Keratinocyte (primary cell): ENCODE measurements at regions not wholly inside any gene's neighbourhood (a gene's known extent, or its start where the extent isn't known, plus 50 kb on each side); places are given as distances from the start of the nearest gene placed in this dataset.

Experiments used
- DNase-seq: peaks from one replicate; pipeline ENCODE4 v3.0.0-alpha.2; 2011; ENCODE audit warnings: low read depth, missing footprints, low spot score
- FAIRE-seq: peaks from 2 replicates; lab custom pipeline; 2011; peaks lifted over from hg19 to GRCh38; lab: Jason Lieb, UNC
- H2AFZ ChIP-seq: 2 replicates; pipeline ENCODE4 v1.6.0; 2012; ENCODE audit warnings: low read length, control low read depth, inconsistent platforms; ENCODE audit not compliant: control insufficient read depth
- H3K27ac ChIP-seq: 2 replicates; pipeline ENCODE4 v1.5.1; 2011; ENCODE audit warnings: low read length; ENCODE audit not compliant: control insufficient read depth, insufficient read depth
- H3K27me3 ChIP-seq: 3 replicates; pipeline ENCODE4 v1.6.0; 2011; ENCODE audit warnings: low read length; ENCODE audit not compliant: control insufficient read depth, insufficient read depth; ENCODE audit errors: extremely low read depth
- H3K36me3 ChIP-seq, 2 experiments: 2 replicates in 1 of 2; 3 replicates in 1 of 2; pipeline ENCODE4 v1.5.1; 2011; ENCODE audit warnings: low read length in 2 of 2, mild to moderate bottlenecking in 1 of 2; ENCODE audit not compliant: control insufficient read depth in 2 of 2, insufficient read depth in 2 of 2; ENCODE audit errors: extremely low read depth in 1 of 2
- H3K4me1 ChIP-seq: 3 replicates; pipeline ENCODE4 v1.5.1; 2011; ENCODE audit warnings: low read length; ENCODE audit not compliant: control insufficient read depth, insufficient read depth; ENCODE audit errors: extremely low read depth
- H3K4me2 ChIP-seq: 3 replicates; pipeline ENCODE4 v1.6.0; 2011; ENCODE audit warnings: low read depth, low read length; ENCODE audit not compliant: control insufficient read depth, insufficient read depth; ENCODE audit errors: extremely low read depth
- H3K4me3 ChIP-seq, 3 experiments: fragments of 200-600 bp in 1 of 3; sonication (generic) in 1 of 3; 2 replicates in 2 of 3; 3 replicates in 1 of 3; pipeline ENCODE4 v1.5.1; 2011 to 2016; ENCODE audit warnings: low read length in 3 of 3, mild to moderate bottlenecking in 3 of 3, control low read depth in 2 of 3, inconsistent platforms in 1 of 3, low read depth in 1 of 3, mixed read lengths in 1 of 3, mixed run types in 1 of 3, moderate library complexity in 1 of 3; ENCODE audit not compliant: control insufficient read depth in 2 of 3, insufficient read depth in 2 of 3; ENCODE audit errors: extremely low read depth in 1 of 3
- H3K79me2 ChIP-seq: 2 replicates; pipeline ENCODE4 v1.6.0; 2012; ENCODE audit warnings: low read length; ENCODE audit not compliant: control insufficient read depth, insufficient read depth
- H3K9ac ChIP-seq: 3 replicates; pipeline ENCODE4 v1.6.0; 2011; ENCODE audit warnings: low read length; ENCODE audit not compliant: control insufficient read depth, insufficient read depth; ENCODE audit errors: extremely low read depth
- H3K9me1 ChIP-seq: 3 replicates; pipeline ENCODE4 v1.6.0; 2011; ENCODE audit warnings: low read length; ENCODE audit not compliant: control insufficient read depth, insufficient read depth; ENCODE audit errors: extremely low read depth
- H3K9me3 ChIP-seq: 2 replicates; pipeline ENCODE4 v1.5.1; 2012; ENCODE audit warnings: low read depth, low read length; ENCODE audit not compliant: control insufficient read depth
- H4K20me1 ChIP-seq: 3 replicates; pipeline ENCODE4 v1.6.0; 2011; ENCODE audit warnings: low read length; ENCODE audit not compliant: control insufficient read depth, insufficient read depth; ENCODE audit errors: extremely low read depth
- CTCF ChIP-seq, 3 experiments: IDR thresholded peaks in 1 of 3; conservative IDR thresholded peaks in 1 of 3; optimal IDR thresholded peaks in 1 of 3; 2 replicates in 2 of 3; 3 replicates in 1 of 3; pipeline versions ENCODE3 to v1.5.1; 2011; ENCODE audit warnings: low read length in 3 of 3, mild to moderate bottlenecking in 3 of 3, moderate library complexity in 2 of 3, control low read depth in 1 of 3, inconsistent platforms in 1 of 3; ENCODE audit not compliant: insufficient read depth in 2 of 3; ENCODE audit errors: extremely low read depth in 1 of 3
- EZH2 ChIP-seq: IDR thresholded peaks from one replicate; pipeline ENCODE4 v1.6.1; 2012; ENCODE audit warnings: inconsistent platforms, mild to moderate bottlenecking, low read length, moderate library complexity
- dilution Hi-C: fragments of 300-500 bp; cut with MboI; formaldehyde crosslinking; loops from one replicate; pipeline ENCODE4 v1.7.0; 2020; ENCODE audit warnings: low sequenced_read_pairs; ENCODE audit not compliant: extremely low pct_ligation_motif_present

GRCh38 chr5:155897761-155898160, 429.2 kb upstream of the SGCD start:
- TF ChIP-seq EZH2 (no peak), CTCF (optimal IDR thresholded peaks at IDR 0.05 in 1 of 3, IDR thresholded peaks at IDR 0.05 in 1 of 3, conservative IDR thresholded peaks at IDR 0.05 in 1 of 3; ENCODE audit: extremely low read depth in 1 of 3, insufficient read depth in 2 of 3, low read length in 3 of 3) (no peak)
- FAIRE-seq = no peak
- H3K79me2 ChIP-seq = no peaks in the 10 kb centered on the region
- no peak for DNase-seq
- no peak overlapping the region for H3K27ac ChIP-seq
- no peaks in the 10 kb centered on the region for H3K4me1 ChIP-seq
- H3K9ac ChIP-seq = no peak overlapping the region
- H3K4me2 ChIP-seq = no peak overlapping the region
- no peaks in the 10 kb centered on the region for H3K9me3 ChIP-seq
- no peaks in the 10 kb centered on the region for H3K27me3 ChIP-seq
- no peaks in the 10 kb centered on the region for H3K36me3 ChIP-seq
- no peak overlapping the region for H2AFZ ChIP-seq
- H4K20me1 ChIP-seq = no peaks in the 10 kb centered on the region
- no peak overlapping the region for H3K4me3 ChIP-seq
- no peaks in the 10 kb centered on the region for H3K9me1 ChIP-seq
- dilution Hi-C loops = no loop called here

DNA sequence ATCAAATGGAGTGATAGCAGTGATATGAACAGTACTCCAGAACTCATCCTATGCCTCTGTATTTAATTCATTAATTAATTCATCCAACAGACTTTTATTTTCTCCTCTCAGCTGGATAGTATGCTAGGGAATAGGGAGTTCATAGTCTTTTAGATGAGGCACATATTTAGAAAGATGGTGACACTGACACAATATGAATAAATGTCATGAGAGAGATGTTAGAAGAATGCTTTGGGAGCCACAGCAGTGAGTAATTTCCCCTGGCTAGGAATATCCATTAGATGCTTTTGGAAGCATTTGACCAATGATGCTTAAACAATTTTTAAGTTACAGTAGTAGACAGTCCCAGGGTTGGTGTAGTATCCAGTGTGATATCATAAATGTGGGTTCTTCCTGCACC, 428.7 kb upstream of the SGCD start:
- H4K20me1 ChIP-seq = no peaks in the 10 kb centered on the region
- H3K9me1 ChIP-seq = no peaks in the 10 kb centered on the region
- FAIRE-seq (no peak), DNase-seq (no peak)
- H3K9ac ChIP-seq = no peak overlapping the region
- TF ChIP-seq EZH2 (no peak), CTCF (optimal IDR thresholded peaks at IDR 0.05 in 1 of 3, IDR thresholded peaks at IDR 0.05 in 1 of 3, conservative IDR thresholded peaks at IDR 0.05 in 1 of 3; ENCODE audit: extremely low read depth in 1 of 3, insufficient read depth in 2 of 3, low read length in 3 of 3) (no peak)
- no peaks in the 10 kb centered on the region for H3K27me3 ChIP-seq
- no peak overlapping the region for H3K4me3 ChIP-seq
- no peak overlapping the region for H3K27ac ChIP-seq
- H3K4me2 ChIP-seq = no peak overlapping the region
- dilution Hi-C loops = no loop called here
- no peaks in the 10 kb centered on the region for H3K4me1 ChIP-seq
- H3K79me2 ChIP-seq = no peaks in the 10 kb centered on the region
- no peaks in the 10 kb centered on the region for H3K36me3 ChIP-seq
- no peak overlapping the region for H2AFZ ChIP-seq
- no peaks in the 10 kb centered on the region for H3K9me3 ChIP-seq
